PC-9 (cell line): ENCODE measurements at regions not wholly inside any gene's neighbourhood (a gene's known extent, or its start where the extent isn't known, plus 50 kb on each side); places are given as distances from the start of the nearest gene placed in this dataset.

ENCODE experiments used
- CTCF ChIP-seq: fragments of 200-600 bp; sonication (generic); conservative IDR thresholded peaks from 2 replicates; pipeline ENCODE4 v1.6.1; 2017; ENCODE audit warnings: mixed run types, antibody characterized with exemption, mild to moderate bottlenecking, moderate library complexity
- EZH2 ChIP-seq: fragments of 200-600 bp; sonication (generic); IDR thresholded peaks from 2 replicates; pipeline ENCODE4 v1.8.0; 2017; ENCODE audit warnings: antibody characterized with exemption, low read depth

DNA sequence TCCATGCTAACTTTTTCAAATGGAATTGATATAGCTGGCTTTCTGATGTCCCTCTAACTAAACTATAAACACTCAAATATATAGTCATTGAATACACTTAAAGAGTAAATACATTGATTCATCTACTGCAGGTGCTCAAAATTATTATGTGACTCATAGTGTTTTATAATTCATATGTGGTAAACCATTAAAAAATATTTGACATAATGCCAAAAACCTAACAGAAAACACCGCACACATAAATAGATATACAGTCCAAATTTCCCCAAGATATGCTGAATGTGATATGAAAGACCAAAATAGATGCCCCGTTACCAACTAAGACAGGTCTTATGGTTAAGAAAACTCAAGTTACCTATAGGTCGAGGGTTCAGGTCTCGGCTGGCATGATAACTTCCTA, 171.7 kb upstream of the SEMA3E start:
- TF ChIP-seq CTCF = no peak
- no peak for TF ChIP-seq EZH2
